GM23248 (cell line): ENCODE measurements at regions not wholly inside any gene's neighbourhood (a gene's known extent, or its start where the extent isn't known, plus 50 kb on each side); places are given as distances from the start of the nearest gene placed in this dataset.

ENCODE experiments used
- EZH2 ChIP-seq: fragments of 200-600 bp; sonication (generic); IDR thresholded peaks from 2 replicates; pipeline ENCODE4 v1.6.1; 2018; ENCODE audit warnings: antibody characterized with exemption, mild to moderate bottlenecking; ENCODE audit not compliant: insufficient read depth, poor library complexity, severe bottlenecking
- EZH2phosphoT487 ChIP-seq: fragments of 200-600 bp; sonication (generic); IDR thresholded peaks from 2 replicates; pipeline ENCODE4 v1.6.1; 2018; ENCODE audit warnings: antibody characterized with exemption, moderate library complexity, mild to moderate bottlenecking, low read depth; ENCODE audit not compliant: insufficient read depth

DNA sequence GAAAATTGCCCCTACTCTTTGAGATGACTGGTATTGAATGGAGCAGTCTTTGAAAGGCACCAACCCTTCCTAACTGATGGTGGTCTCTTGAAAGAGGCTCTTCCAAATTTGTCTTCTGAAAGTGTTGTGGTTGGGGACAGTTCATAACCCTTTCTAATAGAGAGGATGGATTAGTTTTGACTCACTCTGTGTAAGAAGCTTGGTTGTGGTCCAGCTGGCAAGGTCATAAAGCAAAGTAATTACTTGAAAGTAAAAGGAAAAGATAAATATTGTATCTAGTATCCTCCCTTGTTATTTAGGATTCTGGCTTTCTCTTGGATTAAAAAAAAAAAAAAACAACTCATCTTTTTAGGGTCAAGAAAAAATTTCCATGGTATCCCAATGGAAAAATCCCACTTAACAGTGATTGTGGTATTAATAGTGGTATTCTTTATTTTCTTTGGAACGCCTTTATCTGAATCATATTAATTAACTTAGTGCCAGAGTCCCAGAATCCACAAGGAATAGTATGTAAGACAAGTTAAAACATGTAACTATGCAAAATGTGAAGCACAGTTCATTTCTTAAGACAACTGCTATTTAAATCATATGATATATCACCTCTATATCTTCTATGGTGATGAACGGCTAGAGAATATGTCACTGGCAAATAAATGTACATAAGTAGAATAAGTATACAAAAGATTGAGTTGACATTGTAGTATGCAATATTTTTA, 469.3 kb upstream of the CDIN1 start:
- TF ChIP-seq EZH2: no peak
- TF ChIP-seq EZH2phosphoT487: no peak
